Stromal cell of bone marrow (primary cell): ENCODE measurements at regions not wholly inside any gene's neighbourhood (a gene's known extent, or its start where the extent isn't known, plus 50 kb on each side); places are given as distances from the start of the nearest gene placed in this dataset.
"Not testable (repeated sequence)": the region's sequence is repeated elsewhere in the genome, so short reads cannot be mapped to it uniquely, and the experiment has no call there.

Source experiments
- DNase-seq: peaks from one replicate; pipeline ENCODE4 v3.0.0-alpha.2; 2012; ENCODE audit warnings: low read depth

DNA sequence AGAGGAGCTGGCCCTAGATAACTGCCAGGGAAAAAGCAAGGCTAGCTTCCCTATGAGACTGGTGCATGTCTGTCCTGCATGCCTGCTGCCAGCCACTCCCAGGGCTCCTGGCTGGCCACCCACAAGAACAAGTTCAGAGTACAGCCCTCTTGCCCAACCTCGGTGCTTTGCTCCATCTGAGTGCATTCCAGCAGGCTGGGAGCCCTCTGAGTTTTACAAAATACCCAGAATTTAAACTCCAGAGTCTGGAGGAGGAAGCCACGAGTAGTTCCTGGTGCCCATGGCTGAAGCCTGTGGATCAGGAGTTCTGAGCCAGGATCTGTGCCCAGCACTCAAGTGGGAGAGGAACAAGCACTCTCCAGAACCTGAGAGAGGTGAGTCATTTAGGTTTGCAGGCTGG, 111.6 kb downstream of the MAGEE2 start:
- DNase-seq: no peak

DNA sequence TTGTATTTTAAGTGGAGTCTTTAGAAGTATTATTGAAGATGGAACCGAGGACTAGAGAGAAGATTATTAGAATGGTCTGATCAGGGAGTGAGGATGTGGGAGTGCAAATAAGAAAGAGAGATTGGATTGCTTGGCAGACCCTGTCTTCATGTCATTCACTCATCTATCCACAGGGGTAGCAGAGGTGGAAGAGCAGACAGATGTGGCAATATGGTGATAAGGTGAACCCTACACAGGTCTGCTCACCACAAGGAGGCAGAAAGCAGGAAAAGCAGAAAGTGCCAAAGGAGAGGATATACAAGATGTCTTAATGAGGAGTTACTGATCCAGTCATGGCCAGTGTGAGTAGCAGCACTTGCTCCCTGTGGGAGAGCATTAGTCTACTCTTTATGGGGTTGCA, 129.4 kb downstream of the MAGEE2 start:
- DNase-seq: no peak

DNA sequence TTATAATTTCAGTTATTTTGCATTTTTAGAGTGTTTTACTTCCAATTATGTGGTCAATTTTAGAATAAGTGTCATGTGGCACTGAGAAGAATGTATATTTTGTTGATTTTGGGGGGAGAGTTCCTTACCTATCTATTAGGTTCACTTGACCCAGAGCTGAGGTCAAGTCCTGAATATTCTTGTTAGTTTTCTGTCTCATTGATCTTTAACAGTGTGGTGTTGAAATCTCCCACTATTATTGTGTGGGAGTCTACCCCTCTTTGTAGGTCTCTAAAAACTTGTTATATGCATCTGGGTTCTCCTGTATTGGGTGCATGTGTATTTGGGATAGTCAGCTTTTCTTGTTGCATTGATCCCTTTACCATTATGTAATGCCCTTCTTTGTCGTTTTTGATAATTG, 127.0 kb upstream of the ZDHHC15 start:
- DNase-seq: no peak

DNA sequence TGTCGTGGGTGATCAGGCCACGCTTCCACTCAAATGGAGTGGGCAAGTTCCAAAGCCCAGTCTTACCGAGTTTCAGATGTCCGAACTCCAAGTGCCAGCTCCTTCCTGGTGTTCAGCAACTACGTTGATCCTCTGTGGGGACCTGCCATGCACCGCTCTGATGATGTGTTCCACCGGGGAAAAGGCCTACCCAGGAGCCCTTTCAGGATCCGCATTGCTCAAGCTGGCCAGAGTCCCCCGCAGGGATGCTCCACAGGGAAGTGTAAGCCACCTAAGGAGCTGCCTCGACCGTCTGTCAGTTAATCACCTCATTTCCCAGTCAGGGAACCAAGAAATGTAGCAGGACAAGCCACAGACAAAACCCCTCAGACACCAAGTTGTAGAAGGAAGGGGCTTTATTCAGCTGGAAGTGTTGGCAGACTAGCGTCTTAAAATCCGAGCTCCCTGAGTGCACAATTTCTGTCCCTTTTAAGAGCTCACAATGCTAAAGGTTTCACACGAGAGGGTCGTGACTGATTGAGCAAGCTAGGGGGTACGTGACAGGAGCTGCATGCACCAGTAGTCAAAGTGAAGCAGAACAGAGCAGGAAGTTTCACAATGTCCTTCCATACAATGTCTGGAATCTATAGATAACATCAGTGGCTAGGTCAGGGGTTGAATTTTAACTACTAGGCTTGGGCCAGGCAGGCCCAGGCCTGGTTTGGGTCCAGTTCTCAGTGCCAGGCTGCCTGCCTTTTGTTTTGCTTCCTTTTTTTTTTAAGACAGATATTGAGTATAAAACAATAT, 126.2 kb upstream of the ZDHHC15 start:
- no peak for DNase-seq

DNA sequence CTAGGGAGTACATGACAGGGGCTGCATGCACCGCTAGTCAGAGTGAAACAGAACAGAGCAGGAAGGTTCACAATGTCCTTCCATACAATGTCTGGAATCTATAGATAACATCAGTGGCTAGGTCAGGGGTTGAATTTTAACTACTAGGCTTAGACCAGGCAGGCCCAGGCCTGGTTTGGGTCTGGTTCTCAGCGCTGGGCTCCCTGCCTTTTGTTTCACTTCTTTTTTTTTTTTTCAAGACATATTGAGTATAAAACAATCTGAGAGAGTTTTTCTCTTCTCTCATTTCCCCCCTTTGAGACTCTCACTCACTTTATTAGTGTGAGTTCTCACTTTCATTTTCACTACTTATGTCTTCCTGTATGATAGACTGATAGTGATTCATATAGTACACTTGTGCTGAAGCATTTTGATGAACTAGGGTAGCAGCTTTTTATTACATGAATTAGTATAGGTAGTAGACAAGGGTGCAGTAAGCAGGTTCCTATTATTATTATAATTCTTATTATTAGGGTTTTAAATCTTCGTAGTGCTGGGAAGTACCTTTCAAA, 120.0 kb upstream of the ZDHHC15 start:
- DNase-seq: no peak

DNA sequence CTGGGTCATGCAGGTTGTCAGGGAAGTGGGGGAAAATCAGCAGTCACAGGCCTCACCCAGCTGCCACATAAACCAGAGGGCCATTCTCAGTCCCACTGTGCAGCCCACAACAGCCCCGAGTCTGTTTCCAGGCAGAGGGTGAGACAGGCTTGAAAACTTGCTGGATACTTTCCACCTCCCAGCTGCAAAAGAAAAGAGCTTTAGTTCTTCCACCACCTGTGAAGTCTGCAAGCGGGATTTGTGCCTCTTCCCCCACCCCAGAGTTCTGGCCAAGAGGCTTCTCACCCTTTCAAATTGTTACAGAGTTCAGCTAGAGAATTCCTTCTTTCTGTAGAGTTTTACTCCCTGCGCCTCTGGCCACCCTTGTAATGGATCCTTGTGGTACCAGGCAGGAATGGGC, 115.5 kb upstream of the ZDHHC15 start:
- no peak for DNase-seq

DNA sequence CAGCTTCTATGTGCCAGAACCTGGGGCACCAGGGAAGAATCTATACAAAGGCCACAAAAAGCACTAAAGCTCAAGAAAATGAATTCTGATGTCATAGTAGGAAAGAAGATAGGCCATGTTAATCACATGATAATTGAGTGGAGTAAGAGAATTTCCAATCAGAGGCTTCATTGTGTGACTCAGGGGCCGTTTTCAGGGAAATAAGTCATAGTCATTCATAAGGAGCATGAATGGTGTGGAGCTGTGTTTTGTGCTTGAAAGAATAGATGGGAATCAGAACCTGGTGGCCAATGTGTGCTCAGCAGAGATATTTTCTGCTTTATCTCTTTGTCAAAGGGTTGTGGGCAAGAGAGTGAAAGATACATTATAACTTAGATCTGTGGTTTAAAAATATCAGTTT, 102.4 kb upstream of the ZDHHC15 start:
- DNase-seq: no peak

DNA sequence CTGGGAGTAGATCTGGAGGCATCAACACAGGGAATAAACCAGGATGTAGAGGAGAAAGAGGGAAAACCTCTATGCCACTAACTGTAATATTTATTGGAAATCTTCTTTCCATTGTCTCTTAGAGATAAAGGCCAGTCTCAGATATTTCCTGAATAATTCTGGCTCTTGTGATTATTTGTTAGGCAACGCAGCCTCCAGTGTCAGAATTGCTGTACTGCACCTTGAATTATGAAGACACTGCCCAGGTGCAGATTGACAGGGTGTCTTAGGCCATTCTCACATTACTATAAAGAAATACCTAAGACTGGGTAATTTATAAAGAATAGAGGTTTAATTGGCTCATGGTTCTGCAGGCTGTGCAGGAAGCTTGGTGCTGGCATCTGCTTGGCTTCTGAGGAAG, 100.7 kb upstream of the ZDHHC15 start:
- no peak for DNase-seq

DNA sequence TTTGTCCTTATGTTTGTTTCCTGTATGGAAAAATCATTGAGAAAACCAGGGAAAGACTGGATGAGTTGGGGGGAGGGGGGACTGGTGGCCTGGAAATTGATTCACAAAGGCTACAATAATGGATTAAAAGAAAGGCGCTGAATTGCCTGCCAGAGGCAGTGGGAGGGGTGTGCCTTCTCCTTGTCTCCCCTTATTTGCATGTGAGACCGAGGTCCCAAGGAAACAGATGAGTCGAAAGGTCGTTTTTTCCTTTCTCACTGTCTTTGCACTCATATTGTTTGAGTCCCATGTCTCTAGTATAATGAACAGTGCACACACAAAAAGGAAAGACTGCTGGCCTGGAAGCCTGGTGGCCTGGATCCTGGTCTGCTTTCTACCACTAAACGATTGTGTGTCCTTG, 86.6 kb upstream of the ZDHHC15 start:
- no peak for DNase-seq

DNA sequence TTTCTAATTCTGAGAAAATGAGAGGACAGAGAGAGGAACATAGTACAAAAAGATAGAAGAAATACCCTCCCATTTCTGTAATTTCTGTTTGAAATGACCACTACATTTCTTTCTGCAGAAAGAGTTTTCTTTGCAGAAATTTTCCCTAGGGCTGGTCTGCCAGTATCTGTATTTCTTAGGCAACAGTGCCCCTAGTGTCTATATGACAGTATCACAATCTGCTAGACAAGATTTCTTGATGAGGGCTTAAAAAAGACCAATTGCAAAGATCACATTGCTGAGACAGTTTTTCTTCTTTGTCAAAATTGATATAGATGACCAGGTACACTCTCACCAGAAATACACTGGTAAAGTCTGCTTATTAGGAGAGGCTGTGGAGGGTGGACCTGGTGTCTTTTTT, 81.0 kb upstream of the ZDHHC15 start:
- DNase-seq: peak; percentile 12

DNA sequence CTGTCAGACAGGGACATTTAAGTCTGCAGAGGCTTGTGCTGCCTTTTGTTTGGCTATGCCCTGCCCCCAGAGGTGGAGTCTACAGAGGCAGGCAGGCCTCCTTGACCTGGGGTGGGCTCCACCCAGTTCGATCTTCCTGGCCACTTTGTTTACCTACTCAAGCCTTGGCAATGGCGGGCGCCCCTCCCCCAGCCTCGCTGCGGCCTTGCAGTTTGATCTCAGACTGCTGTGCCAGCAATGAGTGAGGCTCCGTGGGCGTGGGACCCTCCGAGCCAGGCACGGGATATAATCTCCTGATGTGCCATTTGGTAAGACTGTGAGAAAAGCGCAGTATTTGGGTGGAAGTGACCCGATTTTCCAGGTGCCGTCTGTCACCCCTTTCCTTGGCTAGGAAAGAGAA, 79.2 kb upstream of the ZDHHC15 start:
- not testable (repeated sequence) for DNase-seq

DNA sequence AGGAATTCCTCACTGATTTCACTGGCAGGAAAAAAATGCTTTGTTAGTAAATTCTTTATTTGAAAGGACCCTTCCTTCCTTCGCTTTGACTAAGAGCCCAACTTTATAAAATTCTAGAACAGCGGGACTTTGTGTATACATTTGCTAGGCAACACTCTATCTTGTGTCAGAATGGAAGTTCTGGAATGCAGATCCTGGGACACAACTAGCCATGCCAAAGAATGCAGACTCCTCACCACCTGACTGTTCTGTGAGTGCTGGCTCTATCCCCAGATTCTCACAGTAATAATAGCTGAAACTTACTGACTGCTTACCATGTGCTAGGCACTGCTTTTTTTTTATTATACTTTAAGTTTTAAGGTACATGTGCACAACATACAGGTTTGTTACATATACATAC, 73.3 kb upstream of the ZDHHC15 start:
- no peak for DNase-seq

DNA sequence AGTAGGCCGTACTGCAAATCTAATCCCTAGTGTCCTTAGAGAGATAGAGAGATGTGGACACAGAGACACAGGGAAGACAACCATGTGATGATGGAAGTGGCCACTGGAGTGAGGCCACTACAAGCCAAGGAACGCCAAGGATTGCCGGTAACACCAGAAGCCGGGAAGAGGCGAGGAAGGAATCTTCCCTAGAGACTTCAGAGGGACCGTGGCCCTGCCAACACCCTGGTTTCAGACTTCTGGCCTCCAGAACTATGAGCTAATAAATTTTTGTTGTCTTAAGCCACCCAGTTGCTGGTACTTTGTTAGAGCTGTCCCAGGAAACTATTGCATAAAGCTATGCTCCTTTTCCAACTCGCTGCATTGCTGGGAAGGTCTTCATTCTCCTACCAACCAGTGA, 70.3 kb upstream of the ZDHHC15 start:
- not testable (repeated sequence) for DNase-seq

DNA sequence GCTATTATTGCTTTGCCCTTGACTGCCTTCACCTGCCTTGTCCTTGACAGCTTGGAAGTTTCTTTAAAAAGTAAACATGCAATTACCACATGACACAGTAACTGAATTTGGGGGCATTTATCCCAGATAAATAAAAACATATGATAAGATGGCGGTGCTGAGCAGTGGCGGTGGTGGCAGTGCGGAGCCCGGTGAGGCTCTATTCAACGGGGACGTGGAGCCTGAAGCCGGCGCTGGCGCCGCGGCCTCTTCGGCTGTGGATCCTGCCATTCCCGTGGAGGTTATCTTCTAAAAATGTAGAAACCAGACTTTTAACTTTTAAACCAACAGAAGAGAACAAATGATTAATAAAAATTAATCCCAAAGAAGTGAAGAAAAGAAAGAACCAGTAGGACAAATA, 59.7 kb upstream of the ZDHHC15 start:
- DNase-seq: no peak
